ENCODE measurements at regions not wholly inside any gene's neighbourhood (a gene's known extent, or its start where the extent isn't known, plus 50 kb on each side); places are given as distances from the start of the nearest gene placed in this dataset.

GRCh38 chr1:229892515-229893117 lies 174.4 kb upstream of the GALNT2 start:
- TF ChIP-seq USF1 (IDR thresholded peaks at IDR 0.05) (no peak), EP300 (IDR thresholded peaks at IDR 0.05; ENCODE audit: borderline replicate concordance) (no peak), FOXM1 (IDR thresholded peaks at IDR 0.05; ENCODE audit: borderline replicate concordance, low read depth) (no peak), TCF12 (IDR thresholded peaks at IDR 0.05; ENCODE audit: low read depth) (no peak), CEBPB (IDR thresholded peaks at IDR 0.05) (no peak), CREB1 (IDR thresholded peaks at IDR 0.05; ENCODE audit: low read depth) (no peak), EGR1 (IDR thresholded peaks at IDR 0.05) (no peak), MAX (IDR thresholded peaks at IDR 0.05) (no peak), NFIC (IDR thresholded peaks at IDR 0.05) (no peak), YY1 (IDR thresholded peaks at IDR 0.05; ENCODE audit: low read depth) (no peak), REST (IDR thresholded peaks at IDR 0.05; ENCODE audit: low read depth) (no peak)

GRCh38 chr1:229893762-229894444 lies 173.1 kb upstream of the GALNT2 start:
- TF ChIP-seq EP300 (IDR thresholded peaks at IDR 0.05; ENCODE audit: borderline replicate concordance) (no peak), ZBTB7A (IDR thresholded peaks at IDR 0.05; ENCODE audit: low read depth) (no peak), CREB1 (IDR thresholded peaks at IDR 0.05; ENCODE audit: low read depth) (no peak), TEAD4 (IDR thresholded peaks at IDR 0.05) (no peak), NFIC (IDR thresholded peaks at IDR 0.05) (no peak), MAX (IDR thresholded peaks at IDR 0.05) (no peak), EGR1 (IDR thresholded peaks at IDR 0.05) (no peak)

- no peak for TF ChIP-seq TAF1 (IDR thresholded peaks at IDR 0.05; ENCODE audit: low read depth)
- no peak for TF ChIP-seq TEAD4 (IDR thresholded peaks at IDR 0.05)
- no peak for TF ChIP-seq EGR1 (IDR thresholded peaks at IDR 0.05)
- no peak for TF ChIP-seq FOXM1 (IDR thresholded peaks at IDR 0.05; ENCODE audit: borderline replicate concordance, low read depth)
- no peak for TF ChIP-seq TCF12 (IDR thresholded peaks at IDR 0.05; ENCODE audit: low read depth)
- TF ChIP-seq USF1 (IDR thresholded peaks at IDR 0.05) = no peak
- TF ChIP-seq RAD21 (IDR thresholded peaks at IDR 0.05; ENCODE audit: low read depth) = no peak
- no peak for TF ChIP-seq ZBTB7A (IDR thresholded peaks at IDR 0.05; ENCODE audit: low read depth)
These were observed 172.5 kb upstream of the GALNT2 start for GRCh38 chr1:229894532-229894931.

- TF ChIP-seq TEAD4 (IDR thresholded peaks at IDR 0.05) (no peak), EP300 (IDR thresholded peaks at IDR 0.05; ENCODE audit: borderline replicate concordance) (no peak), CEBPB (IDR thresholded peaks at IDR 0.05) (no peak), CREB1 (IDR thresholded peaks at IDR 0.05; ENCODE audit: low read depth) (no peak), FOXM1 (IDR thresholded peaks at IDR 0.05; ENCODE audit: borderline replicate concordance, low read depth) (no peak), NFIC (IDR thresholded peaks at IDR 0.05) (no peak), TAF1 (IDR thresholded peaks at IDR 0.05; ENCODE audit: low read depth) (no peak), TCF12 (IDR thresholded peaks at IDR 0.05; ENCODE audit: low read depth) (no peak), EGR1 (IDR thresholded peaks at IDR 0.05) (no peak), MAX (IDR thresholded peaks at IDR 0.05) (no peak), RAD21 (IDR thresholded peaks at IDR 0.05; ENCODE audit: low read depth) (no peak), REST (IDR thresholded peaks at IDR 0.05; ENCODE audit: low read depth) (no peak), ZBTB7A (IDR thresholded peaks at IDR 0.05; ENCODE audit: low read depth) (no peak), YY1 (IDR thresholded peaks at IDR 0.05; ENCODE audit: low read depth) (no peak), USF1 (IDR thresholded peaks at IDR 0.05) (no peak)
These were observed 171.4 kb upstream of the GALNT2 start for GRCh38 chr1:229895605-229896004.

GRCh38 chr1:229896306-229896705 lies 170.7 kb upstream of the GALNT2 start:
- no peak for TF ChIP-seq YY1 (IDR thresholded peaks at IDR 0.05; ENCODE audit: low read depth)
- no peak for TF ChIP-seq ZBTB7A (IDR thresholded peaks at IDR 0.05; ENCODE audit: low read depth)
- no peak for TF ChIP-seq USF1 (IDR thresholded peaks at IDR 0.05)
- TF ChIP-seq REST (IDR thresholded peaks at IDR 0.05; ENCODE audit: low read depth) = no peak
- TF ChIP-seq FOXM1 (IDR thresholded peaks at IDR 0.05; ENCODE audit: borderline replicate concordance, low read depth) = no peak
- TF ChIP-seq CREB1 (IDR thresholded peaks at IDR 0.05; ENCODE audit: low read depth) = no peak
- no peak for TF ChIP-seq EP300 (IDR thresholded peaks at IDR 0.05; ENCODE audit: borderline replicate concordance)
- TF ChIP-seq TAF1 (IDR thresholded peaks at IDR 0.05; ENCODE audit: low read depth) = no peak
- no peak for TF ChIP-seq NFIC (IDR thresholded peaks at IDR 0.05)
- TF ChIP-seq CEBPB (IDR thresholded peaks at IDR 0.05) = no peak
- TF ChIP-seq TEAD4 (IDR thresholded peaks at IDR 0.05) = no peak
- no peak for TF ChIP-seq RAD21 (IDR thresholded peaks at IDR 0.05; ENCODE audit: low read depth)
- no peak for TF ChIP-seq EGR1 (IDR thresholded peaks at IDR 0.05)
- no peak for TF ChIP-seq MAX (IDR thresholded peaks at IDR 0.05)
- no peak for TF ChIP-seq TCF12 (IDR thresholded peaks at IDR 0.05; ENCODE audit: low read depth)
